ENCODE measurements at regions not wholly inside any gene's neighbourhood (a gene's known extent, or its start where the extent isn't known, plus 50 kb on each side); places are given as distances from the start of the nearest gene placed in this dataset.

DNA sequence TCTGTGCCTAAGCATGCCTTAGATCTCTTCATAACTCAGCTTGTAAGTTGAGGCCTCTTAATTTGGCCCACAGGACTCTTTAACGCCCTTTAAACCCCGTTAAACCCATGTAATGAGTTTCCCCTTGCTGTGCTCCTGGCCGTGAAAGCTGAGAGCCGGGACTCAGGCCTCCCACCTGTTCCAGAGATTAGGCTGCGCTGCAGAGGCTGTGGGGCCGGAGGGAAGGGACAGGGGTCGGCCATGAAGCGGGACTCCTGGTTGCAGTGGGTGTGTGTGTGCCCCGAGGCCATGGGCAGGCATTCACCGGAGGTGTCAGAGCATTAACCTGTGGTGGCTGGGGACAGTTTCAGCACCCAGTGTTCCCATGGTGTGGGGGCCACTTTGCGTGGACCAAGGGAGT is 150.8 kb upstream of the IRX3 start:
- WGBS, 3 donors, result 69 to 84% (median 69%) methylated on average over 11 of the region's 11 CpGs
- H3K4me1 ChIP-seq (ENCODE audit: control insufficient read depth in 3 of 3, insufficient read depth in 2 of 3, low read depth in 1 of 3, low read length in 2 of 3), result no peaks in the 10 kb centered on the region
- H3K36me3 ChIP-seq (ENCODE audit: control insufficient read depth in 3 of 3, insufficient read depth in 2 of 3, low read depth in 1 of 3, low read length in 3 of 3), result no peaks in the 10 kb centered on the region
- H3K4me3 ChIP-seq (ENCODE audit: low read depth in 1 of 3, low read length in 3 of 3), result no peak overlapping the region
- H3K27me3 ChIP-seq (ENCODE audit: control insufficient read depth in 3 of 3, insufficient read depth in 3 of 3, low read length in 3 of 3), result peaks cover 0 to 3% (median 3%) of the 10 kb centered on the region in 3 donors
- FAIRE-seq, result no peak
- H3K27ac ChIP-seq (ENCODE audit: low read depth in 1 of 3, low read length in 2 of 3), result no peak overlapping the region
- no peak for DNase-seq
- H3K9me3 ChIP-seq (ENCODE audit: control insufficient read depth in 2 of 2, insufficient read depth in 1 of 2, low read depth in 1 of 2, low read length in 1 of 2), result no peaks in the 10 kb centered on the region

DNA sequence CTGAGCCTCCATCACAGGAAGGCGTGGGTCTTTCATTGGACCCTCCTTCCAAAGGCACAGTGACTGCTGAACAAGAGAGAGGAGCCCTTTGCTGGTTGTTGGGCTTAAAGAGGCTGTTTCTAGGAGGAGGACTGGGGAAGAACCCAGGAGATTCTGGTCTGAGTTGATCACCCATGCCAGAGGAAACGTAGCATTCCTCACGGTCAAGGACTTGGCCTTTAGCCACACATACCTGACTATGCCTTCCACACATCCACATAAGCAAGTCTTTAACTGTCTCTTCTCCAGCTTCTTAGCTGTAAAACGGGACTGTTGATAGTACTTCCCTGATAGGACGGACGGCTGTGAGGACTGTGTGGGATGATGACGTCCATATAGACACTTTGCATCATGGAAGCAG is 149.8 kb upstream of the IRX3 start:
- peaks cover 0 to 3% (median 3%) of the 10 kb centered on the region in 3 donors for H3K27me3 ChIP-seq (ENCODE audit: control insufficient read depth in 3 of 3, insufficient read depth in 3 of 3, low read length in 3 of 3)
- no peak overlapping the region for H3K4me3 ChIP-seq (ENCODE audit: low read depth in 1 of 3, low read length in 3 of 3)
- DNase-seq (no peak), FAIRE-seq (no peak)
- H3K4me1 ChIP-seq (ENCODE audit: control insufficient read depth in 3 of 3, insufficient read depth in 2 of 3, low read depth in 1 of 3, low read length in 2 of 3), result no peaks in the 10 kb centered on the region
- no peaks in the 10 kb centered on the region for H3K9me3 ChIP-seq (ENCODE audit: control insufficient read depth in 2 of 2, insufficient read depth in 1 of 2, low read depth in 1 of 2, low read length in 1 of 2)
- no peaks in the 10 kb centered on the region for H3K36me3 ChIP-seq (ENCODE audit: control insufficient read depth in 3 of 3, insufficient read depth in 2 of 3, low read depth in 1 of 3, low read length in 3 of 3)
- H3K27ac ChIP-seq (ENCODE audit: low read depth in 1 of 3, low read length in 2 of 3), result no peak overlapping the region
- WGBS, 3 donors, result 83 to 88% (median 87%) methylated on average over 7 of the region's 7 CpGs

DNA sequence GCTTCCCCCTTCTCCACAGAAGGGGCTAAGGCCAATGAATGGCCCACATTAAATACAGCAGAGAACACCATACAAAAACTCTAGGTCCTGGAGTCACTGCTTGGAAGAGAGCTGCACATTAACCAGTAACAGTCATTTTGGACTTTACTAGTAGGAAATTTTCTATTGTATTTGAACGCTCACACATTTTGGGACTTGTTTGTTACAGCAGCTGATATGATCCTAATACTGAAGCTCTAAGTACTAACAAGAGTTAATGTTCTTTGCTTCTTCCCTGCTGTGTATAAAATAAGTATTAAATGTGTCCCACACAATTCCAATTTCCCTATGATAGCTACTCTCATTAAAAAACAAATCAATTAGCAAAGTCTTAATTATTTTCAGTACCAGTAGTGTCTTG is 148.3 kb upstream of the IRX3 start:
- no peak overlapping the region for H3K27ac ChIP-seq (ENCODE audit: low read depth in 1 of 3, low read length in 2 of 3)
- no peak for FAIRE-seq
- H3K27me3 ChIP-seq (ENCODE audit: control insufficient read depth in 3 of 3, insufficient read depth in 3 of 3, low read length in 3 of 3), result peaks cover 0 to 18% (median 6%) of the 10 kb centered on the region in 3 donors
- no peak for DNase-seq
- H3K36me3 ChIP-seq (ENCODE audit: control insufficient read depth in 3 of 3, insufficient read depth in 2 of 3, low read depth in 1 of 3, low read length in 3 of 3), result no peaks in the 10 kb centered on the region
- no peaks in the 10 kb centered on the region for H3K9me3 ChIP-seq (ENCODE audit: control insufficient read depth in 2 of 2, insufficient read depth in 1 of 2, low read depth in 1 of 2, low read length in 1 of 2)
- WGBS, 3 donors, result 91 to 94% (median 93%) methylated on average over 1 of the region's 1 CpG
- H3K4me1 ChIP-seq (ENCODE audit: control insufficient read depth in 3 of 3, insufficient read depth in 2 of 3, low read depth in 1 of 3, low read length in 2 of 3), result no peaks in the 10 kb centered on the region
- H3K4me3 ChIP-seq (ENCODE audit: low read depth in 1 of 3, low read length in 3 of 3), result no peak overlapping the region

DNA sequence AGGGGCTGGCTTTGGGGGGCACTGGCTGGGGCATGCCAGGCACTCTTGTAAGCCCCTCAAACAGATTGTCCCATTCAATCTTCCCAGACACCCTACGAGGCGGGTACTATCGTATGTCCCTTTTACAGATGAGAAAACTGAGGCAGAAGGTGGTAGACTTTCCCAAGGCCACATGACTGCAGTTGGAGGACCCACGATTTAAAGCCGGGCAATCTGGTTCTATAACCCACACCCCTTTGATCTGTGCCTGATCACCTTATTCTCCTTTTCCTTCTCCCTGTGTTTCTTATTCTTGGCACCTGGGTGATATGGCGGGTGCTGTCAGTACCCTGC is 146.3 kb upstream of the IRX3 start:
- Histone ChIP-seq H3K27me3 (ENCODE audit: control insufficient read depth in 3 of 3, insufficient read depth in 3 of 3, low read length in 3 of 3) (peaks cover 0 to 19% (median 6%) of the 10 kb centered on the region in 3 donors), H3K4me1 (ENCODE audit: control insufficient read depth in 3 of 3, insufficient read depth in 2 of 3, low read depth in 1 of 3, low read length in 2 of 3) (no peaks in the 10 kb centered on the region), H3K27ac (ENCODE audit: low read depth in 1 of 3, low read length in 2 of 3) (no peak overlapping the region), H3K9me3 (ENCODE audit: control insufficient read depth in 2 of 2, insufficient read depth in 1 of 2, low read depth in 1 of 2, low read length in 1 of 2) (no peaks in the 10 kb centered on the region), H3K36me3 (ENCODE audit: control insufficient read depth in 3 of 3, insufficient read depth in 2 of 3, low read depth in 1 of 3, low read length in 3 of 3) (no peaks in the 10 kb centered on the region), H3K4me3 (ENCODE audit: low read depth in 1 of 3, low read length in 3 of 3) (no peak overlapping the region)
- DNase-seq, result no peak
- no peak for FAIRE-seq
- 82 to 92% (median 91%) methylated on average over 6 of the region's 6 CpGs for WGBS, 3 donors

DNA sequence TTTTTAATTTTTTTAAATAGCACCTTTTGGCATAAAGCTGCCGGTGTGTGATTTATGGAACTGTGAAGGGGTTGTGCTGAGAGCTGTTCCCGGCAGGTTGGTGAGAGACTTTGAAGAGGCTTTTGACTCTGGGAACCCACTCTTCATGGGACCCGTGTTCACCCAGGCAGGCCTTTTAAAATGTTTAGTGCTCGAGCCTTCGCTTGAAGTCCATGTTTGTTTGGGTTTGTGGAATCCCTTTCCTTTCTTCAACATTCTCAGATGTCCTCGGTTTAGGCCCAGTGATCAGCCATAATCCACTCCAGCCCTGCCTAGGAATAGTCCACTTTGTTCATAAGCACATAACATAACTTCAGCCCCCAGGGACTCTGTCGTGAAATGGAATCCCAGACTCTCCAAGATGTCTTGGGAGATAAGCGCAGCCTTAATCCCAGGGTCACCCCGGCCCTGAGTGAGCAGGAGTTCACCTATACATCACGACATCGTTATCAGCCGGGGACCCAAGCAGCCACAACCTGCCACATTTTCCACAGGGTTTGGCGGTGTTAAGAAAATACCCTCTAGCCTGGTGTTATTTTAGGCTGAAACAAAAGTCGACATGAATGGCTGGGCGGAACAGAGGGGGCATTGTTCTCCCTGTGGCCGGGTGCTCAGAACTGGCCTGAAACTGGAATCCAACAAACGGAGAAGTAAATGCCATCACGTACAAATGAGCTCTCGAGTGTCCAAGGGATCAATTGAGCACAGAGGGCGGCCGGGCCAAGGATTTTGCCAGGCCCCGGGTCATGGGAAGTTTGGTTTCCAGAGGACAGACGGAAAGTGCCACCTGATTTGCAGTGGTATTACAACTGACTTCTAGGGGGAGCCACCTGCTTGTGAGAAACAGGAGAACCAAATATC is 145.7 kb upstream of the IRX3 start:
- no peak for DNase-seq
- FAIRE-seq, result no peak
- Histone ChIP-seq H3K27me3 (ENCODE audit: control insufficient read depth in 3 of 3, insufficient read depth in 3 of 3, low read length in 3 of 3) (peaks cover 0 to 19% (median 3%) of the 10 kb centered on the region in 3 donors), H3K9me3 (ENCODE audit: control insufficient read depth in 2 of 2, insufficient read depth in 1 of 2, low read depth in 1 of 2, low read length in 1 of 2) (no peaks in the 10 kb centered on the region), H3K4me3 (ENCODE audit: low read depth in 1 of 3, low read length in 3 of 3) (no peak overlapping the region), H3K36me3 (ENCODE audit: control insufficient read depth in 3 of 3, insufficient read depth in 2 of 3, low read depth in 1 of 3, low read length in 3 of 3) (no peaks in the 10 kb centered on the region), H3K4me1 (ENCODE audit: control insufficient read depth in 3 of 3, insufficient read depth in 2 of 3, low read depth in 1 of 3, low read length in 2 of 3) (no peaks in the 10 kb centered on the region), H3K27ac (ENCODE audit: low read depth in 1 of 3, low read length in 2 of 3) (no peak overlapping the region)
- WGBS, 3 donors, result 64 to 72% (median 70%) methylated on average over 23 of the region's 23 CpGs

DNA sequence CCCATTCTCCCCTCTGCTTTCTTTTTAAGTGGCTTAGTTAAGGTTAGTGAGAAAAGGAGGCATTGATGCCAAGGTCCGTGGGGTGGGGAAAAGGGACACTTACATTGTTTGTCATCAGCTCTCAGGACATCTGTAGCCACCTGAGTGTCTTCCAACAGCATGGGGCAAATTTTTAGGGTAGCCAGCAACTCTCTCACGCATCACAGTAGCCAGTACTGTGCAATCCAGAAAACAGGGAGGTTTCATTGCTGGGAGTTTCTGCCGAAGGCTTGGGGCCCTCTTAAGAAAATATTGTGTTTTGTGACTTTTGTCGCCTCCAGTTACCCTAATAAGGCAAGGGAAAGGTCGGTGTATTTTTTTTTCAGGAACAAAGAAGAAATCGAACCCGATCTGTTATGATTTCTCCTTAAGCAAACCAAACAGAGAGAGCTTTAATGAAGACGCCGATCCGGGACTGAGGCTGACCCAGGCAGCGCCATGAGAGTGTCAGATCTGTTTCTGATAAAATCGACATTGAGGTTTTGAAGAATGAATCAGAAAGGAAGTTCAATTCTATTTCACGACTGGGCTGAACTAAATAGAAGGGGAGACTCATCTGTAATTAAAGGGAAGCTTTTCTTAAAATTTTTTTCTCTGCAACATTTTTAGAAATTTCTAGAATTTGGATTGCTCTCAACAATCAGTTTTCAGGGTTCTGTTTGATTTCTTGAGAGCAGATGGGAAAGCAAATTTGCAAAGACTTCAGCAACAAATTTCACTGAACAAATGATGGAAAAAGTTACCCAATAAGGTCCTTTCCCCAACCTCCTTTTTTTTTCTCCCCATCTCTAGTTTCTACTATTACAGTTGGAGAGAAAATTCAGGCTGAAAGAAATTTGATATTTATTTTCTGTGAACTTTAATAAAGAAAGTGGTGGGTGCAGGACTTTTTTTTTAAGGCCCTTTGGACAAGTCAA is 144.7 kb upstream of the IRX3 start:
- WGBS, 3 donors, result 55 to 56% (median 55%) methylated on average over 13 of the region's 13 CpGs
- Histone ChIP-seq H3K27me3 (ENCODE audit: control insufficient read depth in 3 of 3, insufficient read depth in 3 of 3, low read length in 3 of 3) (peaks cover 0 to 19% (median 3%) of the 10 kb centered on the region in 3 donors), H3K4me3 (ENCODE audit: low read depth in 1 of 3, low read length in 3 of 3) (no peak overlapping the region), H3K27ac (ENCODE audit: low read depth in 1 of 3, low read length in 2 of 3) (no peak overlapping the region), H3K4me1 (ENCODE audit: control insufficient read depth in 3 of 3, insufficient read depth in 2 of 3, low read depth in 1 of 3, low read length in 2 of 3) (no peaks in the 10 kb centered on the region), H3K36me3 (ENCODE audit: control insufficient read depth in 3 of 3, insufficient read depth in 2 of 3, low read depth in 1 of 3, low read length in 3 of 3) (no peaks in the 10 kb centered on the region), H3K9me3 (ENCODE audit: control insufficient read depth in 2 of 2, insufficient read depth in 1 of 2, low read depth in 1 of 2, low read length in 1 of 2) (no peaks in the 10 kb centered on the region)
- DNase-seq (no peak), FAIRE-seq (no peak)

DNA sequence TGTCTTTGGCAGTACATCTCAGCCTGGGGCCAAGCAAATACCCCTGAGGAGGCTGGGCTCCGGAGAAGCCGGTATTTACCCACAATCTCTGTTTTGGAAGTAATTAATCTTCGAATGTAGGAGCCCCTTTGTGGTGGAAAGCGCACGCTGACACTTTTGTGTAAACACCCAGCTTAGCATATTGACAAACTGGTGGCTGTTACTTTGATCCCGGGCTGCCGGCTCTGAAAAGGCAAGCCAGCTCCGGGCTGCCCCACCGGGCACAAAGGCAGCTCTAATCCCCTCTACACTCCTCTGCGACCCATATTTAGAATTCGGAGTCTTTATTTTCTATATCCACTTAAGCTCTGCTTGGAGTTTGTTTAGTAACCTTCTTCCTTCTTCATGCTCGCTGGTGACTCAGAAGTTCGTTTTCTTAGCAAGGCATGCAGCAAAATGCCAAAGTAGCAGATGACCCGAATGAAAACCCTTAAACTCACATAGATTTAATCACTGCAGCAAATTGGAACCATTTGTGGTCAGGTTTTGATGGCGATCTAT is 144.0 kb upstream of the IRX3 start:
- no peaks in the 10 kb centered on the region for H3K4me1 ChIP-seq (ENCODE audit: control insufficient read depth in 3 of 3, insufficient read depth in 2 of 3, low read depth in 1 of 3, low read length in 2 of 3)
- no peaks in the 10 kb centered on the region for H3K36me3 ChIP-seq (ENCODE audit: control insufficient read depth in 3 of 3, insufficient read depth in 2 of 3, low read depth in 1 of 3, low read length in 3 of 3)
- peaks cover 0 to 19% (median 3%) of the 10 kb centered on the region in 3 donors for H3K27me3 ChIP-seq (ENCODE audit: control insufficient read depth in 3 of 3, insufficient read depth in 3 of 3, low read length in 3 of 3)
- no peak overlapping the region for H3K4me3 ChIP-seq (ENCODE audit: low read depth in 1 of 3, low read length in 3 of 3)
- no peak overlapping the region for H3K27ac ChIP-seq (ENCODE audit: low read depth in 1 of 3, low read length in 2 of 3)
- FAIRE-seq (no peak), DNase-seq (no peak)
- 10 to 11% (median 11%) methylated on average over 15 of the region's 15 CpGs for WGBS, 3 donors
- H3K9me3 ChIP-seq (ENCODE audit: control insufficient read depth in 2 of 2, insufficient read depth in 1 of 2, low read depth in 1 of 2, low read length in 1 of 2), result no peaks in the 10 kb centered on the region

DNA sequence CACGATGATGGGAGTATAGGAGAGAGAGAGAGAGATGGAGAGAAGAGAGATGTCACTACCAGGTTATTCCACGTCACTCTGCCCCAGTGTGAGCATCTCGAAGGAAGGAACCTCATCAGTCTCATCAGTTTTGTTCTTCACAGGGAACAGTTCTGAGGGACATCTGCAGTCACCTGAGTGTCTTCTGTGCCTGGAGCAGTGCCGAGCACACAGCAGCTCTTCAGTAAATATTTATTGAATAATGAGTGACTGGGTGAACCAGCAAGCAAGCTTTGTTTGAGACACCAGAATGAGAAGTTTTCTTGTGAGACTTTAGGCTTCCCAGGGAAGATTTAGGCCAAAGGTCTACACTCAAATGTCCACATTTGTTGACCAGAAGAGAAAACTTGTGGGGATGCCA is 142.4 kb upstream of the IRX3 start:
- Histone ChIP-seq H3K27me3 (ENCODE audit: control insufficient read depth in 3 of 3, insufficient read depth in 3 of 3, low read length in 3 of 3) (peaks cover 0 to 19% (median 3%) of the 10 kb centered on the region in 3 donors), H3K9me3 (ENCODE audit: control insufficient read depth in 2 of 2, insufficient read depth in 1 of 2, low read depth in 1 of 2, low read length in 1 of 2) (no peaks in the 10 kb centered on the region), H3K36me3 (ENCODE audit: control insufficient read depth in 3 of 3, insufficient read depth in 2 of 3, low read depth in 1 of 3, low read length in 3 of 3) (no peaks in the 10 kb centered on the region), H3K4me1 (ENCODE audit: control insufficient read depth in 3 of 3, insufficient read depth in 2 of 3, low read depth in 1 of 3, low read length in 2 of 3) (no peaks in the 10 kb centered on the region), H3K27ac (ENCODE audit: low read depth in 1 of 3, low read length in 2 of 3) (no peak overlapping the region), H3K4me3 (ENCODE audit: low read depth in 1 of 3, low read length in 3 of 3) (no peak overlapping the region)
- no peak for FAIRE-seq
- no peak for DNase-seq
- WGBS, 3 donors, result 79 to 80% (median 79%) methylated on average over 4 of the region's 4 CpGs

Measured in small intestine (tissue), 7 donors.